Upper lobe of right lung (tissue), 1 donor: ENCODE measurements at regions not wholly inside any gene's neighbourhood (a gene's known extent, or its start where the extent isn't known, plus 50 kb on each side); places are given as distances from the start of the nearest gene placed in this dataset.

Source experiments
- ATAC-seq: fragments of 200-7000 bp; cut with Tn5 transposase; one replicate; pipeline ENCODE4 v1.9.1; 2020; ENCODE audit warnings: mild to moderate bottlenecking, moderate library complexity
- DNase-seq: peaks from one replicate; pipeline ENCODE4 v3.0.0-alpha.2; 2020
- H3K27ac ChIP-seq: fragments of 200-600 bp; one replicate; pipeline ENCODE4 v1.8.0; 2022
- H3K27me3 ChIP-seq: fragments of 200-600 bp; one replicate; pipeline ENCODE4 v1.8.0; 2022; ENCODE audit warnings: mild to moderate bottlenecking
- H3K36me3 ChIP-seq: fragments of 200-600 bp; one replicate; pipeline ENCODE4 v1.8.0; 2022
- H3K4me1 ChIP-seq: fragments of 200-600 bp; one replicate; pipeline ENCODE4 v1.8.0; 2022
- H3K4me3 ChIP-seq: fragments of 200-600 bp; one replicate; pipeline ENCODE4 v1.8.0; 2022; ENCODE audit warnings: mild to moderate bottlenecking
- H3K9me3 ChIP-seq: fragments of 200-600 bp; one replicate; pipeline ENCODE4 v1.8.0; 2022
- intact Hi-C: fragments of 100-400 bp; cut with DNase I; formaldehyde crosslinking; loops from one replicate; pipeline ENCODE4 v1.11.0; 2022
- TF ChIP-seq, protein P1 (sequence below): fragments of 200-600 bp; IDR thresholded peaks from one replicate; pipeline ENCODE4 v1.8.0; 2022; ENCODE audit warnings: antibody characterized with exemption
- donor health status: DM: no; HTN: yes; CAD: no; lungs with severe emphysema.

DNA sequence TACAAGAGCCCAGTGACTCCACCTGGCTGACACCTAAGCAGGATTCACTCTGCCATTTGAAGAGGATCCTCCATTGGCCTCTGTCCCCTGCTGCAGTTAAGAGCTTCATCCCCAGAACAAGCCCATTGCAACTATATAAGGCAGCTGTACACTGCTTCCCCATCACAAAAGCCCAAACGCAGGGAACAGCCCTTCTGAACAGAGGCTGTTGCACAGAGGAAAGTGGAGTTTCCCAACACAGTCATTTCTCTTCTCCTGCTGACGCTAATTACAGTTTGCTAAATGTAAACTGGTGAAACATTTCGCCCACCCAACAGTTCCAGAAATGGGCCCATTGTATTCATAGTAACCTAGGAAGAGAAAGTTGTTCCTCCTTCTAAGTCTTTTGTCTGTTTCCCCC, 455.8 kb upstream of the DAB1 start:
- no peaks in the 10 kb centered on the region for H3K9me3 ChIP-seq
- TF ChIP-seq, protein P1, sequence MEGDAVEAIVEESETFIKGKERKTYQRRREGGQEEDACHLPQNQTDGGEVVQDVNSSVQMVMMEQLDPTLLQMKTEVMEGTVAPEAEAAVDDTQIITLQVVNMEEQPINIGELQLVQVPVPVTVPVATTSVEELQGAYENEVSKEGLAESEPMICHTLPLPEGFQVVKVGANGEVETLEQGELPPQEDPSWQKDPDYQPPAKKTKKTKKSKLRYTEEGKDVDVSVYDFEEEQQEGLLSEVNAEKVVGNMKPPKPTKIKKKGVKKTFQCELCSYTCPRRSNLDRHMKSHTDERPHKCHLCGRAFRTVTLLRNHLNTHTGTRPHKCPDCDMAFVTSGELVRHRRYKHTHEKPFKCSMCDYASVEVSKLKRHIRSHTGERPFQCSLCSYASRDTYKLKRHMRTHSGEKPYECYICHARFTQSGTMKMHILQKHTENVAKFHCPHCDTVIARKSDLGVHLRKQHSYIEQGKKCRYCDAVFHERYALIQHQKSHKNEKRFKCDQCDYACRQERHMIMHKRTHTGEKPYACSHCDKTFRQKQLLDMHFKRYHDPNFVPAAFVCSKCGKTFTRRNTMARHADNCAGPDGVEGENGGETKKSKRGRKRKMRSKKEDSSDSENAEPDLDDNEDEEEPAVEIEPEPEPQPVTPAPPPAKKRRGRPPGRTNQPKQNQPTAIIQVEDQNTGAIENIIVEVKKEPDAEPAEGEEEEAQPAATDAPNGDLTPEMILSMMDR = no peak
- no peak overlapping the region for H3K27ac ChIP-seq
- ATAC-seq (no peak), DNase-seq (no peak)
- H3K4me1 ChIP-seq = no peaks in the 10 kb centered on the region
- H3K27me3 ChIP-seq = no peaks in the 10 kb centered on the region
- no peaks in the 10 kb centered on the region for H3K36me3 ChIP-seq
- intact Hi-C loops = no loop called here
- no peak overlapping the region for H3K4me3 ChIP-seq

DNA sequence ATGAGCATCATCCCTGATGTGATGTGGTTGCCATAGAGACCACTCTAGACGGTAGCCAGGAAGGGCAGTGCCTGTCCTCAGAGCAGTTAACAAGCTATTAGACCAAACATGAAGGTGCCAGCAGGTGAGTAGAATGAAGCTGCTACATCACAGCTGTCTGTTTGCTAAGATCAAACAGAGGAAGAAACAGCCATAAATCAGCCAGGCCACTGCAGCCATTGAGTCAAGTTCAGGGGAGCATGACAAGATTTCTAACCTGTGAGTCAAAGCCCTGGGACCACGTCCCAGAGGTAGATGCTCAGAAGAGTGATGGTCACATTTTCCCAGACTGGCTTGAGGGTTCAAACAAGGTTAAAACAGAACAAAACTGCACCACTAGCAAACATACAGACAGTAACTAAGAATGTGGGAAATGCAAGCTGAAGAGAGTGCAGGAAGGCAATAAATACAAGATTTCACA, 450.6 kb upstream of the DAB1 start:
- Histone ChIP-seq H3K36me3 (no peaks in the 10 kb centered on the region), H3K27me3 (no peaks in the 10 kb centered on the region), H3K9me3 (no peaks in the 10 kb centered on the region), H3K4me1 (no peaks in the 10 kb centered on the region), H3K27ac (no peak overlapping the region), H3K4me3 (no peak overlapping the region)
- DNase-seq (no peak), ATAC-seq (no peak)
- intact Hi-C loops = no loop called here
- TF ChIP-seq, protein P1 = no peak

DNA sequence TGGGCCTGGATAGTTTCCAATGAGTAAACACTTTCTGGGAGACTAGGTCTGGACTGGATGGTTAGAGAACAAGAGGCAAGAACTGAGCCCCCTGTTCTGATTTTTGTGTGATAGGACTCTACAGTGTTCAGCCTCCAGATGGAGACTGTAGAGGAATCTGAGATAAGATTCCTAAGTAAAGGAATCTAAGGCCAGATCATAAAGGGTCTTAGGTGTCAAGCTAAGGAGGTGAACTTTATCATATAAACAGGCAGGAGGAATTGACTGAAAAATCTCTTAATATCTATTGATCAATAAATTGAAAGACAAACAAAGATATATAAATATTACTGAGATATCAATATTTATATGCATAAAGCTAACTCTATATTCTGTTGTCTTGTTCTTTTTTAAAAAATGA, 449.1 kb upstream of the DAB1 start:
- Histone ChIP-seq H3K9me3 (no peaks in the 10 kb centered on the region), H3K36me3 (no peaks in the 10 kb centered on the region), H3K4me3 (no peak overlapping the region), H3K27me3 (no peaks in the 10 kb centered on the region), H3K27ac (no peak overlapping the region), H3K4me1 (no peaks in the 10 kb centered on the region)
- no peak for DNase-seq
- intact Hi-C loops = no loop called here
- TF ChIP-seq, protein P1 = no peak
- ATAC-seq = no peak

DNA sequence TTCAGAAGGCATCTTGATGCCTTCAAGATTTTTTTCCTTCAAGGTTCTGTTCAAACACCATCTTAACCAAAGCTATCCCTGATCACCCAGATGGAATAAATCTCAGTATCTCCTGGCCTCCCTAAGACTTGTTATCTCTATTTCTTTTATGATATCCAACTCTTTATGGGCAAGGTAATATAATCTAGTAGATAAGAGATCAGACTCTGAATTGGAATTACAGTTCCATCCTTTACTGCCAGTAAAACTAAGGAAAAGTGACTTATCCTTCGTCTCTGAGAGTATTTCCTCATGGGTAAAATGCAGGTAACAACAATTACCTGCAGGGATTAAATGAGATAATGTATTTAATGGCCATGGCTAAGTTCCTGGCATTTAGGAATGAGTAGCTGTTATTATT, 445.0 kb upstream of the DAB1 start:
- H3K27me3 ChIP-seq = no peaks in the 10 kb centered on the region
- TF ChIP-seq, protein P1 = no peak
- no peaks in the 10 kb centered on the region for H3K36me3 ChIP-seq
- intact Hi-C loops = no loop called here
- DNase-seq (no peak), ATAC-seq (no peak)
- no peak overlapping the region for H3K4me3 ChIP-seq
- no peaks in the 10 kb centered on the region for H3K9me3 ChIP-seq
- H3K27ac ChIP-seq = no peak overlapping the region
- no peaks in the 10 kb centered on the region for H3K4me1 ChIP-seq

DNA sequence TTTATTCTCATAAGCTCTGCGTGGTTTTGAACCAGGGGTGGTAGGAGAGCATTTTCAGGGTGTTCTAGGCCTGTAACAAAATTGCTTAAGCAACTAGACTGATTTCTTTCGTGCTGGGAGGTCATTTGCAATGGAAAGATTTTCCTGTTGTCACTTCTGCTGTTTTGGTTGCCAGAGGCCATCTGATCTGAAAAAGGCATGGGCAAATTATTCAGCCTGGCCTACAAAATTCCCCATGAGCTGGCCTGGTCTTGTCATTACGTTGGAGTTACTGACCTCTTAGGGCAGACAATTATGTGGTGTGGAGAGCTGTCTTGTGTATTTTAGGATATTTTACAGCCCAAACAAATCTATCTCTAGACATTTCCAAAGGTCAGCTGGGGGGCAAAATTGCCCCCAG, 444.4 kb upstream of the DAB1 start:
- H3K27me3 ChIP-seq = no peaks in the 10 kb centered on the region
- no peaks in the 10 kb centered on the region for H3K4me1 ChIP-seq
- intact Hi-C loops = no loop called here
- H3K36me3 ChIP-seq = no peaks in the 10 kb centered on the region
- DNase-seq (no peak), ATAC-seq (no peak)
- H3K27ac ChIP-seq = no peak overlapping the region
- TF ChIP-seq, protein P1 = no peak
- no peaks in the 10 kb centered on the region for H3K9me3 ChIP-seq
- H3K4me3 ChIP-seq = no peak overlapping the region

DNA sequence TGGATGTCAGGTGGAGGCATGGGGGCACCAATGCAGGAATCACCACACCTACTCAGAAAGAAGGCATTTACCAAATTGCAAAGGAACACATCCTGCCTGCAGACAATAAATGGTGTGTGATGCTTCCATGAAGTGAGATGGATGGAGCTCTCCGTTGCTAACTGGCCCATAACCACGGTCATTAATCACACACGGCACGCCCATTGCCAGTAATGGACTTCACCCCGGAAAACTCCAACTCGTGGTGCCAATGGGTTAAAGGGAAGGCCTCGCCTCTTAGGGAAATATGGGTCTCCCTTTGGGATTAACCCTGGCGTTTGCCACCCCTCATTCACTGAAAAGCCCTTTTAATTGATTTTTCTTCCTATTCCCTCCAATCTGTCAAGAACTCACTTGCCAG, 443.1 kb upstream of the DAB1 start:
- no peak overlapping the region for H3K4me3 ChIP-seq
- no peaks in the 10 kb centered on the region for H3K4me1 ChIP-seq
- no peaks in the 10 kb centered on the region for H3K27me3 ChIP-seq
- no peaks in the 10 kb centered on the region for H3K9me3 ChIP-seq
- ATAC-seq (no peak), DNase-seq (no peak)
- H3K27ac ChIP-seq = no peak overlapping the region
- intact Hi-C loops = no loop called here
- H3K36me3 ChIP-seq = no peaks in the 10 kb centered on the region
- TF ChIP-seq, protein P1 = no peak
